IPS DF 6.9 (cell line): ENCODE measurements at regions not wholly inside any gene's neighbourhood (a gene's known extent, or its start where the extent isn't known, plus 50 kb on each side); places are given as distances from the start of the nearest gene placed in this dataset.
"Not testable (repeated sequence)": the region's sequence is repeated elsewhere in the genome, so short reads cannot be mapped to it uniquely, and the experiment has no call there.

Experiments
- DNase-seq: peaks from one replicate; pipeline ENCODE4 v3.0.0-alpha.2; 2013; ENCODE audit warnings: low read depth, low spot score
- H3K27ac ChIP-seq: one replicate; pipeline ENCODE4 v1.5.1; 2013; ENCODE audit warnings: low read length, control low read depth
- H3K27me3 ChIP-seq: 2 replicates; pipeline ENCODE4 v1.6.1; 2013; ENCODE audit warnings: mild to moderate bottlenecking, low read length; ENCODE audit not compliant: control insufficient read depth, insufficient read depth
- H3K36me3 ChIP-seq: 2 replicates; pipeline ENCODE4 v1.6.1; 2013; ENCODE audit warnings: low read length; ENCODE audit not compliant: control insufficient read depth, insufficient read depth
- H3K4me1 ChIP-seq: 2 replicates; pipeline ENCODE4 v1.6.1; 2013; ENCODE audit warnings: low read length; ENCODE audit not compliant: control insufficient read depth, insufficient read depth
- H3K4me3 ChIP-seq: 2 replicates; pipeline ENCODE4 v1.5.1; 2013; ENCODE audit warnings: mild to moderate bottlenecking, low read length
- H3K9me3 ChIP-seq: 2 replicates; pipeline ENCODE4 v1.6.1; 2013; ENCODE audit warnings: low read length, inconsistent platforms; ENCODE audit not compliant: control insufficient read depth, insufficient read depth
- WGBS: extraction: QIAGEN DNeasy Blood & Tissue Kit; methylation state at CpG from one replicate; pipeline ENCODE4 v1.1.7; 2013; ENCODE audit warnings: mixed read lengths, missing lambda C conversion rate; ENCODE audit not compliant: insufficient read length, insufficient coverage; 5-methylcytosine and 5-hydroxymethylcytosine counted together

DNA sequence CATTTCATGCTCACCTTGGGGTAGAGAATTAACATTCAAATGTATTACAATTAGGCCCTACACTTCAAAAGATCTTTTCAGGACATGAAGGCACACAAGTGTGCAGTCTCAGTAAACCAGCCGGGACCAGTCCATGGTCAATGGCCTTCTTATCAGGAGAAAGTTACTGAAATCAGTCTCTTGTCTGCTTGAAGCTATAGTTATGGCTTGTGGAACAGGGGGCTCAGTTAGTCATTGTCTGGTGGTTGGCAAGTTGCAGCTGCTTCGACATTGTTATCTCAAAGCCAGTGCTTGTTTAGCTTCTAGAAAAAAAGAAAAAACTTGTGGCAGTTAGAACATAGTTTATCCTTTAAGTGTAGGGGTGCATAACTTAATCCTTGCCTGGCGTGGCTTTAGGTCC is 213.1 kb upstream of the ACO1 start:
- H3K36me3 ChIP-seq, result no peaks in the 10 kb centered on the region
- no peaks in the 10 kb centered on the region for H3K9me3 ChIP-seq
- no peak for DNase-seq
- H3K27ac ChIP-seq, result no peak overlapping the region
- no CpG with 5 or more reads among the region's 3 CpGs for WGBS
- no peaks in the 10 kb centered on the region for H3K4me1 ChIP-seq
- H3K4me3 ChIP-seq, result no peak overlapping the region
- no peaks in the 10 kb centered on the region for H3K27me3 ChIP-seq

DNA sequence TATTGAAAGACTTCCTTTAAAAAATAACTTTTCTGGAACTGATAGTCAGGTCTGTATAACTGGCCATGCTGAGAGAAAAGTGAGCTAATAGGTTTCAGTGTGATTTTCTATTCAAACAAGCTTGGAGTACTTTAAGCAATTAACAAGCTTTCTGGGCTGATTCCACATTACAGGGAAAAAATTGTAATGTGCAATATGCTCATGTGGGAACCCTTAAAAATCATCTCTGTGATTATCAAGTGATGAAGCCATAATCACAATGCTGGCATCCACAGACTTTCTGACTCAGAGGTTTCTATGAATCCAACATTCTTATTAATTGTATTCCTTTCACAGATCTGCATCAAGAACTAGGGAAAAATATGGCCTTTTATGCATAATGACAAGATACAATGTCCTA is 212.2 kb upstream of the ACO1 start:
- Histone ChIP-seq H3K36me3 (no peaks in the 10 kb centered on the region), H3K4me1 (no peaks in the 10 kb centered on the region)
- no peak for DNase-seq

GRCh38 chr9:32177396-32177795 is 207.0 kb upstream of the ACO1 start:
- Histone ChIP-seq H3K27ac (no peak overlapping the region), H3K4me3 (no peak overlapping the region), H3K9me3 (no peaks in the 10 kb centered on the region), H3K4me1 (no peaks in the 10 kb centered on the region), H3K36me3 (no peaks in the 10 kb centered on the region), H3K27me3 (no peaks in the 10 kb centered on the region)
- no peak for DNase-seq
- WGBS, result no CpG with 5 or more reads among the region's 3 CpGs

More for the DNA sequence above, 212.2 kb upstream of the ACO1 start:
- Histone ChIP-seq H3K4me3 (no peak overlapping the region), H3K9me3 (no peaks in the 10 kb centered on the region), H3K27me3 (no peaks in the 10 kb centered on the region), H3K27ac (no peak overlapping the region)

DNA sequence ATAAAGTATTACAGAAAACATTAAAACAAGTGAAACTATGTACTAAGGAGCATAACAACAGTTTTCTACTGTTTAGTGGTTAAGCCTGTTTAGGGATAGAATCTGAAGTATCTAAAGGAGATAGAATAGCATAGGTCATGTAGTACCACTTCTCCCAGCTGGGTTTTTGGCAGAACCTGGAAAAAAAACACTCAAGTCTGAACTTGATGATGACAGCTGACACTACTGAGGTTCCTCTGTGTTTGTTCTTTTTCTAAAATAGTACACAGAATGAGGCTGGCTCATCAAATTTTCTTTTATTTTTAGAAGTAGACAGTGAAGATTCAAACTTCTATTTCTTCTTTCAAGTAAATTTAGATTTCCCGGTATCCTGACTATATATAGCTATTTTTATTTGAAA is 203.8 kb upstream of the ACO1 start:
- no CpG with 5 or more reads among the region's 1 CpG for WGBS
- no peak overlapping the region for H3K27ac ChIP-seq

DNA sequence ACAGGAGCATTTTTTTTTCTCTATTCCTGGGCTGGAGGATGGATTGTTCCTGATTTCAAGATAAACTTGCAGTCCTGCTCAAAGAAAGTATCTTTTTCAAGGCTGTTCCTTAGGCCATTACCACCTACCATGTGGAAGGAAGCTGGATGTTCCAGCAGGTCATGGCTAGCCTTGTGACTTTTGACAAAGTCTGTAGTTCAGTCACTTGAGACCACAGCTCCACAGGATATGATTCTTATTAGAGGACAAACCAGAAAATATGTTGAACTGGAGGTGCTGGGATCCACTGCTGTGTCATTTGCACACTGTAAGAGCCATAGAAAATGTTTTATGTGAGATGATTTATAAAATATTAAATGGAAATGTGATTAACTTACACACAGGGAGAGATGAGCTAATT is 184.2 kb upstream of the ACO1 start:
- Histone ChIP-seq H3K27ac (no peak overlapping the region), H3K36me3 (no peaks in the 10 kb centered on the region), H3K9me3 (no peaks in the 10 kb centered on the region), H3K4me1 (no peaks in the 10 kb centered on the region), H3K4me3 (no peak overlapping the region), H3K27me3 (no peaks in the 10 kb centered on the region)
- DNase-seq, result no peak

More for the DNA sequence above, 203.8 kb upstream of the ACO1 start:
- Histone ChIP-seq H3K4me1 (no peaks in the 10 kb centered on the region), H3K27me3 (no peaks in the 10 kb centered on the region), H3K4me3 (no peak overlapping the region), H3K36me3 (no peaks in the 10 kb centered on the region), H3K9me3 (no peaks in the 10 kb centered on the region)
- DNase-seq, result no peak

DNA sequence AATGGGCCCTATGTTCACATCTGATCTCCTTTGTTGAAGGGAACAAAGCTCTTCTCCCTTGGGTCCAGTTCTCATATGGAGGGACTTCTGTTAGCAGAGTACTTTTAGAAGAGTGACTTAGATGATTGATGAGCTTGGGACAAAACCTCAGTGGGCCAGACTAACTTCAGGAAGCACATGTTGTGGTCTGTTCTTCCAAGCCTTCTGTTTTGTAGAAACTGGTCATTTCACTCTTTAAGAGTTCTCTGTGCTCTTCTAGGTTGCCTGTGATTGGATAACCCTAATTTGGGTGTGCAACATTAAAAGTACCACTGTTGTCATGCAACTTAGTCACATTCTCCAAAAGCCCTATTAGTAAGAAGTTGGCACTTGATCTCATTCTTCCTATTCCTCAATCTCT is 183.5 kb upstream of the ACO1 start:
- no peaks in the 10 kb centered on the region for H3K4me1 ChIP-seq
- no peak overlapping the region for H3K27ac ChIP-seq
- DNase-seq, result no peak
- no peak overlapping the region for H3K4me3 ChIP-seq
- H3K9me3 ChIP-seq, result no peaks in the 10 kb centered on the region
- no peaks in the 10 kb centered on the region for H3K27me3 ChIP-seq
- no peaks in the 10 kb centered on the region for H3K36me3 ChIP-seq

GRCh38 chr9:32209164-32209563 is 175.3 kb upstream of the ACO1 start:
- not testable (repeated sequence) for H3K4me3 ChIP-seq, H3K4me1 ChIP-seq, H3K9me3 ChIP-seq, H3K27ac ChIP-seq, H3K36me3 ChIP-seq, DNase-seq, H3K27me3 ChIP-seq
- WGBS, result no CpG with 5 or more reads among the region's 3 CpGs

GRCh38 chr9:32218100-32218767 is 166.2 kb upstream of the ACO1 start:
- peaks cover 1% of the 10 kb centered on the region for H3K4me1 ChIP-seq
- H3K4me3 ChIP-seq, result no peak overlapping the region
- no peaks in the 10 kb centered on the region for H3K9me3 ChIP-seq
- DNase-seq, result no peak
- no peak overlapping the region for H3K27ac ChIP-seq
- H3K27me3 ChIP-seq, result no peaks in the 10 kb centered on the region
- no peaks in the 10 kb centered on the region for H3K36me3 ChIP-seq

DNA sequence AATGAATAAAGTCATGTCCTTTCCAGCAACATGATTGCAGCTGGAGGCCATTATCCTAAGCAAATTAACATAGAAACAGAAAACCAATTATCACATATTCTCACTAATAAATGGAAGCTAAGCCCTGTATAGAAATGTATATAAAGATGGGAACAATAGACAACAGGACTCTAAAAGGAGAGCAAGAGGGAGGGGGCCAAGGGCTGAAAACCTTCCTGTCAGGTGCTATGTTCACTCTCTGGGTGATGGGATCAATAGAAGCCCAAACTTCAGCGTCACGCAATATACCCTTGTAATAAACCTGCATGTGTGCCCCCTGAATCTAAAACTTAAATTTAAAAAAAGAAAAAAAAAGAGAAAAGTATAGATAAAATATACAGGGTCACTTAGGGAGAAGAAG is 163.7 kb upstream of the ACO1 start:
- H3K9me3 ChIP-seq, result no peaks in the 10 kb centered on the region
- no peaks in the 10 kb centered on the region for H3K36me3 ChIP-seq
- no peak for DNase-seq
- no CpG with 5 or more reads among the region's 2 CpGs for WGBS
- H3K4me1 ChIP-seq, result peaks cover 1% of the 10 kb centered on the region
- no peaks in the 10 kb centered on the region for H3K27me3 ChIP-seq
- H3K27ac ChIP-seq, result no peak overlapping the region
- no peak overlapping the region for H3K4me3 ChIP-seq

DNA sequence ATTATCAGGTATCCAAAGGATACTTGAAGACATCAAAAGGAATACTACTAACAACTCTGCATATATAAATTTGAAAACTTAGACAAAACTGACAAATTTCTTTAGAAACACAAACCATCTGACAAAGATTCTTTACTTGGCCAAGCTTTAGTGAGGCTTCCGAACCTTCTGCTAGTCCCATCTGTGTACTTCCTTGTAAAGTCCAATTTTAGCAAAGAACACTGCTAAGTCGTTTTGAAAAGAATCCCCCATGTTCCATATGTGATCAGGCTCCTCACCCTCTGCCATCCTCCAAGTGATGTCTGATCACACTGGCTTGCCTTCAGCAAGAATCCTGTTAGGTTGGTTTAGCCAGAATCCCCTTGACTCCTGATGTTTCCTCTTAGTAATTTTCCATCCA is 150.0 kb upstream of the ACO1 start:
- Histone ChIP-seq H3K4me1 (no peaks in the 10 kb centered on the region), H3K27ac (no peak overlapping the region), H3K4me3 (no peak overlapping the region), H3K27me3 (no peaks in the 10 kb centered on the region), H3K36me3 (no peaks in the 10 kb centered on the region), H3K9me3 (no peaks in the 10 kb centered on the region)
- no peak for DNase-seq
- WGBS, result no CpG with 5 or more reads among the region's 2 CpGs

GRCh38 chr9:32247168-32247567 is 137.3 kb upstream of the ACO1 start:
- H3K27me3 ChIP-seq, result no peaks in the 10 kb centered on the region
- H3K27ac ChIP-seq, result no peak overlapping the region
- no peak overlapping the region for H3K4me3 ChIP-seq
- no CpG with 5 or more reads among the region's 3 CpGs for WGBS
- DNase-seq, result no peak
- no peaks in the 10 kb centered on the region for H3K9me3 ChIP-seq
- H3K36me3 ChIP-seq, result no peaks in the 10 kb centered on the region
- no peaks in the 10 kb centered on the region for H3K4me1 ChIP-seq
